Motor neuron (in vitro differentiated cells): ENCODE measurements at regions not wholly inside any gene's neighbourhood (a gene's known extent, or its start where the extent isn't known, plus 50 kb on each side); places are given as distances from the start of the nearest gene placed in this dataset.

ENCODE experiments used
- ATAC-seq, 8 experiments: fragments of 200-7000 bp; cut with Tn5 transposase; replicated peaks in 6 of 8; 2 replicates each; pipeline ENCODE4 v1.8.0; 2021; ENCODE audit warnings: mild to moderate bottlenecking in 8 of 8, moderate library complexity in 8 of 8
- H3K27ac ChIP-seq, 2 donors: fragments of 250-450 bp; sonication (Bioruptor Pico); 2 replicates each; pipeline ENCODE4 v1.9.0; 2021; ENCODE audit warnings: antibody characterized with exemption in 2 of 2, mild to moderate bottlenecking in 2 of 2, moderate library complexity in 1 of 2
- H3K4me1 ChIP-seq, 2 donors: fragments of 250-450 bp; sonication (Bioruptor Pico); replicated peaks in 1 of 2; 2 replicates each; pipeline ENCODE4 v1.6.1; 2021; ENCODE audit warnings: antibody characterized with exemption in 2 of 2, mild to moderate bottlenecking in 2 of 2, moderate library complexity in 1 of 2
- H3K4me3 ChIP-seq, 5 donors: fragments of 250-450 bp; sonication (Bioruptor Pico); 2 replicates each; pipeline ENCODE4 v1.9.0; 2021; ENCODE audit warnings: antibody characterized with exemption in 5 of 5, mild to moderate bottlenecking in 5 of 5, moderate library complexity in 4 of 5
- WGBS, 10 experiments: fragments of 450-650 bp; shearing (Covaris generic); methylation state at CpG; one replicate each; pipeline ENCODE4 v1.0.0; 2022; 5-methylcytosine and 5-hydroxymethylcytosine counted together
- in situ Hi-C, 9 experiments: fragments of 400-800 bp; cut with MboI; loops; one replicate each; pipeline ENCODE4 v1.15.0; 2021; ENCODE audit warnings: low sequenced_read_pairs in 9 of 9, low pct_unique_long_range_greater_than_20kb in 2 of 9; ENCODE audit not compliant: unreplicated experiment in 9 of 9

- in situ Hi-C loops: no loop called here
- no peaks in the 10 kb centered on the region for H3K4me1 ChIP-seq
- ATAC-seq: peak in 3 of 8 experiments; percentile 39 to 92 (median 41)
- WGBS, 10 experiments: 0 to 100% (median 33%) methylated on average over 1 of the region's 1 CpG; no CpG with 5 or more reads in 4 of the 10 experiments
- H3K4me3 ChIP-seq: no peak overlapping the region
- H3K27ac ChIP-seq: no peak overlapping the region
Measured at GRCh38 chr6:8579372-8579771, 144.0 kb upstream of the SLC35B3 start.

- Histone ChIP-seq H3K4me3 (no peak overlapping the region), H3K4me1 (no peaks in the 10 kb centered on the region), H3K27ac (no peak overlapping the region)
- WGBS, 10 experiments: 0 to 100% (median 43%) methylated on average over 1 of the region's 1 CpG; no CpG with 5 or more reads in 2 of the 10 experiments
- in situ Hi-C loops: no loop called here
- no peak for ATAC-seq
Measured at GRCh38 chr6:8578006-8578405, 142.7 kb upstream of the SLC35B3 start.

- in situ Hi-C loops: no loop called here
- Histone ChIP-seq H3K4me1 (no peaks in the 10 kb centered on the region), H3K27ac (no peak overlapping the region), H3K4me3 (no peak overlapping the region)
- no peak for ATAC-seq
- WGBS, 10 experiments: 40 to 100% (median 87%) methylated on average over 3 to 6 of the region's 6 CpGs
Measured at GRCh38 chr6:8574749-8575468, 139.6 kb upstream of the SLC35B3 start.

GRCh38 chr6:8574311-8574710, 139.0 kb upstream of the SLC35B3 start:
- Histone ChIP-seq H3K4me1 (no peaks in the 10 kb centered on the region), H3K4me3 (no peak overlapping the region), H3K27ac (no peak overlapping the region)
- WGBS, 10 experiments: 27 to 100% (median 100%) methylated on average over 2 of the region's 2 CpGs; no CpG with 5 or more reads in 1 of the 10 experiments
- in situ Hi-C loops: no loop called here
- no peak for ATAC-seq

DNA sequence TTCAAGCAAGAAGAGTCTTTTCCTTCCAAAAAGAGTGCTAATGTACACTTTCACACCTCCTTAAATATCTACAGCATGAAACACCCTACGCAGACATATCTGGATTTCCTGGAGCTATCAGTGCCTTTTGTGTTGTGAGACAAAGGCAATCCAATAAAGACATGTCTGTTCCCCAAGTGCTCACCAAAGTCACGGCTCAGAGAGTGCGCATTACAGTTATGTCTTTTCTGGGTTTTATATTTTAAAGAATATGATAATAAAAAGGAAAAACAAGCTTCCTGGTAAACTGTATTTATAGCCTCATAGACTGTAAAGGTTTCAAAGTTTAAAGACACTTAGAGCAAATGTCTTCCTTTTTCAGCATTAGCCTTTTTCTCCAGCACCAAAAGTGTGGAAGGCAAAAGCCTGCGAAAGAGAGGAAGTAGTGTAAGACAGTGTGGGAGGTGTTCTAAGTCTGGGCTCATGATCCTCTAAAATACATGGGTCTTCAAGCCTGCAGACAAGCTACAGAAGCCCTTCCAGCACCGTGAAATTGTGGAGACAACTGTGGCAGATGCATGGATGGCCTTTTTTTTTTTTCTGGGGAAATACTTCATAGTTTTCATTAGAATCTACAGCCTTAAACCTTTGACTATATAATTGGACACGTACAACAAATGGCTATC, 135.0 kb upstream of the SLC35B3 start:
- in situ Hi-C loops: no loop called here
- ATAC-seq: no peak
- Histone ChIP-seq H3K27ac (no peak overlapping the region), H3K4me3 (no peak overlapping the region), H3K4me1 (no peaks in the 10 kb centered on the region)
- WGBS, 10 experiments: 35 to 89% (median 70%) methylated on average over 3 to 6 of the region's 6 CpGs

- 21 to 80% (median 67%) methylated on average over 1 to 3 of the region's 3 CpGs; no CpG with 5 or more reads in 2 of the 10 experiments for WGBS, 10 experiments
- ATAC-seq: peak in 6 of 8 experiments; percentile 49 to 87 (median 69)
- Histone ChIP-seq H3K4me1 (no peaks in the 10 kb centered on the region), H3K4me3 (no peak overlapping the region), H3K27ac (no peak overlapping the region)
- in situ Hi-C loops: no loop called here
Measured at GRCh38 chr6:8562125-8562524, 126.8 kb upstream of the SLC35B3 start.

- 0 to 100% (median 80%) methylated on average over 1 to 4 of the region's 4 CpGs for WGBS, 10 experiments
- in situ Hi-C loops: no loop called here
- Histone ChIP-seq H3K4me1 (no peaks in the 10 kb centered on the region), H3K27ac (no peak overlapping the region), H3K4me3 (no peak overlapping the region)
- ATAC-seq: no peak
Measured at GRCh38 chr6:8558953-8559352, 123.6 kb upstream of the SLC35B3 start.

DNA sequence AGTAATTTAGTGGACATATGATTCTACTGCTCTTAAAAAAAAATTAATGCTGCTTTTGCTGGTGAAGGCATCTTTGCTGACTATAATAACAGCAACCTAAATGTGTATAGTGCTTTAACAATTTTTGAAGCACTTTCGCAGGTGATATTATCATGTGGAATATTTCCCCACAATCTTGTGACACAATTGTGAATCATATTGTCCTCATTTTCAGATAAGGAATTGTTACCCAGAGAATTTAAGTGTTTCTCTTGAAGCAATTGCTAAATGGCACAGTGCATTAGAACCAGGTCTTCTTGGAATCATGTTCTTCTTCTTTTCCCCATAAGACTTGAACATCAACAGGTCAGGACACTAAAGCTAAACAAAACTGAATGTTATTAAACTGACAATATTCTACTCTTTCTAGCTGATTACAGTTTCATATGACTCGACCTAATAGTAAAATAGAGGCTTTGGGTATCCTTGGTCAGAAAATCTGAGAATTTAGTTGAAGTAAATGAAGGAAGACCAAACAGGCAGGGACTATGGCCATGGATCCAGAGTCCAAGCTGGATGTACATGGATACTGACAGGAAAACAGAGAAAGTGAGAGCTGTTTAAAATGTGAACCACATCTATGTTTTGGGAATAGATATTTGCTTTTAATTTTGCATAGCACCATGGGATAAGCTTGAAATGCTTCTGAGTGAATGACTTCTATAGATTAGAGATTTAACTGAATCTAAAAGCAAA, 121.8 kb upstream of the SLC35B3 start:
- in situ Hi-C loops: no loop called here
- Histone ChIP-seq H3K4me1 (no peaks in the 10 kb centered on the region), H3K27ac (no peak overlapping the region), H3K4me3 (no peak overlapping the region)
- 7 to 100% (median 44%) methylated on average over 1 to 2 of the region's 2 CpGs for WGBS, 10 experiments
- peak in 2 of 8 experiments; percentile 18 to 22 for ATAC-seq

DNA sequence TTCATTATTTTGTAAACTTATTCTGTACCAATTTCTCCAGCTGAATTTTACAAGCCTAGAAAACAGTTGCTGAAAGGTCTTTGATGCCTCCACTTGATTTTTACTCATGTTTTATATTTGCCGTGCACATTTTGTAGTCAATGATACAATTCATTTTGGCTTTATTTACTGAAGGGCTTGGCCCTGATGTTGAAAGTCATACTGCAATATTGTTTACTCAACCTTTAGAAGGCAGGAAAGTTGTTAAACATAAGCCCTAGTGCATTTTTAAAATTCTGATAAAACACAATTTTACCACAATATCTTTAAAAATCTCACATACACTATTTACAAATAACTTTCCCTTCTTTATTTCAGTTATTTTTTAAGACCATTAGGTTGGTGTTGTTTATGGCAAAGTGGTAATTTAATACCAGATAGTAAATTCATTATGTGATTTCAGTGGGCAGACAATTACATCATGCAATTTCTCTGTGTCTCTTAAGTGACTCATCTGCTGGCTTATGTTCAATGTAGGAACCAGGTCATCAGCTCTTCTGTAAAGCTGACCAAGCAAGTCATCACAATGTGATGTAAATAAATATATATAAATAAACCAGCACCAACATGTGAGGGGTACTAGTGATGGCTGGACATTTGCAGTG, 121.1 kb upstream of the SLC35B3 start:
- ATAC-seq: peak in 7 of 8 experiments; percentile 68 to 100 (median 90)
- no peak overlapping the region for H3K27ac ChIP-seq
- 0 to 100% (median 85%) methylated on average over 1 of the region's 1 CpG; no CpG with 5 or more reads in 1 of the 10 experiments for WGBS, 10 experiments

DNA sequence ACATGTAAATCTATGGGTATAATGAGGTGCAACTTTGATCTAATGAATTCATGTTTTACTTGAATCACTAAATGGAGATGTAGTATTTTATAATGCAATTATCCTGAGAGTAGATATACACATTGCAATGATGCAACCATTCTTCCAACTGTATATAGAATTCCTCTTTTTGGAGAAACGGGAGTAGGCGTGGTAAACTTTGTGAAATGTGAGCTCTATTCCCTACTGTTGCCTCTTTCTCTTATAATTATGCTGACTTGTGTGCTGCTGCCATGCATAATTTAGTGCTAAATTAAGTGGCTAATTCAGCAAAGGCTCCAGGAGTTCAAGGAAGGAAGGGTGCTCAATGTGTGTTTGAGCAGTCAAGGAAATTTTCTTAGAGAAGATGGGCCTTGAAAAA, 116.6 kb upstream of the SLC35B3 start:
- H3K27ac ChIP-seq: no peak overlapping the region
- no peaks in the 10 kb centered on the region for H3K4me1 ChIP-seq
- in situ Hi-C loops: no loop called here
- H3K4me3 ChIP-seq: no peak overlapping the region
- WGBS, 10 experiments: 0 to 100% (median 57%) methylated on average over 2 of the region's 2 CpGs; no CpG with 5 or more reads in 3 of the 10 experiments
- ATAC-seq: peak in 1 of 8 experiments; percentile 23

More for the DNA sequence above, 121.1 kb upstream of the SLC35B3 start:
- in situ Hi-C loops: no loop called here
- Histone ChIP-seq H3K4me1 (no peaks in the 10 kb centered on the region), H3K4me3 (no peak overlapping the region)

GRCh38 chr6:8551386-8551785, 116.0 kb upstream of the SLC35B3 start:
- 57 to 100% (median 90%) methylated on average over 1 to 2 of the region's 2 CpGs; no CpG with 5 or more reads in 1 of the 10 experiments for WGBS, 10 experiments

DNA sequence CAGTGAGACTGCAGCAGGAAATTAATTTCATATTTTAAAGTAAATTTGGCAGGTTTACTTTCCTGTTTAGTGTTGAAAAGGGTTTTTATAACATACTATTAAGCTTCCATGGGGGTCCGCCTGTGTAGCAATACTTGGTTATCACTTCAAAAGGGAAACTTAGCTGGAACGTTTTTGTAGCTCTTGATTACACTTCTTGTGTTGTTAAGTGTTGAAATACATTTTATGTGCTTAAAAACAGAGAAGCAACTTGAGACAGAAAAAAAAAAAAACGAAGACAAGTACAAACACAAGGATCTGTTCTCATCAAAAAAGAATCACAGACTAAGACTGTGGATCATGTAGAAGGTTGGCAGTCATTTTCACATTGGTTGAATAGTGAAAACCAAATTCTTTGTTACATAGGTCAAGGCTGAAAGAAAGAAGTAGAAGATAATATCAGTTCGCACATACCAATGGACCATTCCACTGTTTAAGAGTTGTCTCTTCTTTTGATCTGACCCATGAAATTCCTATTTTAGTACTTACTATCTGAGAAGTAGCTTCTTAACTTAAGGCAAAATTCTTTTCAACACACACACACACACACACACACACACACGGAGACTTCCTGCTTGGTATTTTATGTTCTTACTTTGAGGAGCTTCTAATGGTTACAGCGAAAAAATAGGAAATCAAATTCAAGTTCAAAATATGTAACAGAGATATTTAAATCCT, 113.9 kb upstream of the SLC35B3 start:
- H3K4me3 ChIP-seq: no peak overlapping the region
- no peak overlapping the region for H3K27ac ChIP-seq
- 10 to 80% (median 69%) methylated on average over 3 to 6 of the region's 6 CpGs; no CpG with 5 or more reads in 1 of the 10 experiments for WGBS, 10 experiments
- no peaks in the 10 kb centered on the region for H3K4me1 ChIP-seq
- ATAC-seq: no peak
- in situ Hi-C loops: no loop called here

More at GRCh38 chr6:8551386-8551785, 116.0 kb upstream of the SLC35B3 start:
- H3K4me1 ChIP-seq: no peaks in the 10 kb centered on the region
- no peak overlapping the region for H3K27ac ChIP-seq
- no peak for ATAC-seq
- no peak overlapping the region for H3K4me3 ChIP-seq
- in situ Hi-C loops: no loop called here
